ENCODE measurements at regions not wholly inside any gene's neighbourhood (a gene's known extent, or its start where the extent isn't known, plus 50 kb on each side); places are given as distances from the start of the nearest gene placed in this dataset.

DNA sequence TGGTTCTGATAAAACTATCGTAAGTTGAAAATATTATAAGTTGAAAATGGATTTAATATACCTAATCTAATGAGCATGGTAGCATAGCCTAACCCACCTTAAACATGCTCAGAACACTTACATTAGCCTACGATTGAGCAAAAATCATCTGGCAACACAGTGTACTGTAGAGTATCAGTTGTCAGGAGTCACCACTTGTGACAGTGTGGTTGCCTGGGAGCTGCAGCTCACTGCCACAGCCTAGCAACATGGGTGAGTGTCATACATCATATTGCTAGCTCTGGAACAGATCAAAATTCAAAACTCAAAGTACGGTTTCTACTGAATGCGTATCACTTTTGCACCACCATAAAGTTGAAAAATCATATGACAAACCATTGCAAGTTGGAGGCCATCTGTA, 203.5 kb downstream of the ATXN7L3B start:
- TF ChIP-seq SIN3A (IDR thresholded peaks at IDR 0.05; ENCODE audit: borderline replicate concordance, insufficient read depth, low read depth, low read length) (no peak), POLR2AphosphoS5 (IDR thresholded peaks at IDR 0.05; ENCODE audit: low read depth, low read length) (no peak), TCF7L2 (IDR thresholded peaks at IDR 0.05; ENCODE audit: low read depth, low read length) (no peak)
- TF ChIP-seq, protein P1, sequence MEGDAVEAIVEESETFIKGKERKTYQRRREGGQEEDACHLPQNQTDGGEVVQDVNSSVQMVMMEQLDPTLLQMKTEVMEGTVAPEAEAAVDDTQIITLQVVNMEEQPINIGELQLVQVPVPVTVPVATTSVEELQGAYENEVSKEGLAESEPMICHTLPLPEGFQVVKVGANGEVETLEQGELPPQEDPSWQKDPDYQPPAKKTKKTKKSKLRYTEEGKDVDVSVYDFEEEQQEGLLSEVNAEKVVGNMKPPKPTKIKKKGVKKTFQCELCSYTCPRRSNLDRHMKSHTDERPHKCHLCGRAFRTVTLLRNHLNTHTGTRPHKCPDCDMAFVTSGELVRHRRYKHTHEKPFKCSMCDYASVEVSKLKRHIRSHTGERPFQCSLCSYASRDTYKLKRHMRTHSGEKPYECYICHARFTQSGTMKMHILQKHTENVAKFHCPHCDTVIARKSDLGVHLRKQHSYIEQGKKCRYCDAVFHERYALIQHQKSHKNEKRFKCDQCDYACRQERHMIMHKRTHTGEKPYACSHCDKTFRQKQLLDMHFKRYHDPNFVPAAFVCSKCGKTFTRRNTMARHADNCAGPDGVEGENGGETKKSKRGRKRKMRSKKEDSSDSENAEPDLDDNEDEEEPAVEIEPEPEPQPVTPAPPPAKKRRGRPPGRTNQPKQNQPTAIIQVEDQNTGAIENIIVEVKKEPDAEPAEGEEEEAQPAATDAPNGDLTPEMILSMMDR (IDR thresholded peaks at IDR 0.05) = no peak
- TF ChIP-seq, protein P2, sequence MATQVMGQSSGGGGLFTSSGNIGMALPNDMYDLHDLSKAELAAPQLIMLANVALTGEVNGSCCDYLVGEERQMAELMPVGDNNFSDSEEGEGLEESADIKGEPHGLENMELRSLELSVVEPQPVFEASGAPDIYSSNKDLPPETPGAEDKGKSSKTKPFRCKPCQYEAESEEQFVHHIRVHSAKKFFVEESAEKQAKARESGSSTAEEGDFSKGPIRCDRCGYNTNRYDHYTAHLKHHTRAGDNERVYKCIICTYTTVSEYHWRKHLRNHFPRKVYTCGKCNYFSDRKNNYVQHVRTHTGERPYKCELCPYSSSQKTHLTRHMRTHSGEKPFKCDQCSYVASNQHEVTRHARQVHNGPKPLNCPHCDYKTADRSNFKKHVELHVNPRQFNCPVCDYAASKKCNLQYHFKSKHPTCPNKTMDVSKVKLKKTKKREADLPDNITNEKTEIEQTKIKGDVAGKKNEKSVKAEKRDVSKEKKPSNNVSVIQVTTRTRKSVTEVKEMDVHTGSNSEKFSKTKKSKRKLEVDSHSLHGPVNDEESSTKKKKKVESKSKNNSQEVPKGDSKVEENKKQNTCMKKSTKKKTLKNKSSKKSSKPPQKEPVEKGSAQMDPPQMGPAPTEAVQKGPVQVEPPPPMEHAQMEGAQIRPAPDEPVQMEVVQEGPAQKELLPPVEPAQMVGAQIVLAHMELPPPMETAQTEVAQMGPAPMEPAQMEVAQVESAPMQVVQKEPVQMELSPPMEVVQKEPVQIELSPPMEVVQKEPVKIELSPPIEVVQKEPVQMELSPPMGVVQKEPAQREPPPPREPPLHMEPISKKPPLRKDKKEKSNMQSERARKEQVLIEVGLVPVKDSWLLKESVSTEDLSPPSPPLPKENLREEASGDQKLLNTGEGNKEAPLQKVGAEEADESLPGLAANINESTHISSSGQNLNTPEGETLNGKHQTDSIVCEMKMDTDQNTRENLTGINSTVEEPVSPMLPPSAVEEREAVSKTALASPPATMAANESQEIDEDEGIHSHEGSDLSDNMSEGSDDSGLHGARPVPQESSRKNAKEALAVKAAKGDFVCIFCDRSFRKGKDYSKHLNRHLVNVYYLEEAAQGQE (IDR thresholded peaks at IDR 0.05; ENCODE audit: insufficient read depth in 1 of 2, low read depth in 2 of 2, low read length in 1 of 2) = no peak
